GM23338 (cell line): ENCODE measurements at regions not wholly inside any gene's neighbourhood (a gene's known extent, or its start where the extent isn't known, plus 50 kb on each side); places are given as distances from the start of the nearest gene placed in this dataset.

Source experiments
- ATAC-seq: fragments of 200-7000 bp; cut with Tn5 transposase; 3 replicates; pipeline ENCODE4 v1.9.1; 2020
- DNase-seq: peaks from one replicate; pipeline ENCODE4 v3.0.0-alpha.2; 2015; ENCODE audit warnings: low spot score
- H2AFZ ChIP-seq: fragments of 200-600 bp; sonication (generic); 2 replicates; pipeline ENCODE4 v1.8.0; 2016; ENCODE audit warnings: antibody characterized with exemption, mild to moderate bottlenecking, moderate library complexity
- H3F3A ChIP-seq: fragments of 200-600 bp; sonication (generic); replicated peaks from 2 replicates; pipeline ENCODE4 v1.8.0; 2017; ENCODE audit warnings: antibody characterized with exemption, mixed run types, low read depth
- H3K27ac ChIP-seq: fragments of 200-600 bp; sonication (generic); 2 replicates; pipeline ENCODE4 v1.6.1; 2016; ENCODE audit warnings: low read depth
- H3K27me3 ChIP-seq: fragments of 200-600 bp; sonication (generic); 2 replicates; pipeline ENCODE4 v1.8.0; 2016; ENCODE audit warnings: mild to moderate bottlenecking, mixed run types, moderate library complexity; ENCODE audit not compliant: insufficient read depth
- H3K36me3 ChIP-seq: fragments of 200-600 bp; sonication (generic); 2 replicates; pipeline ENCODE4 v1.8.0; 2016; ENCODE audit warnings: mild to moderate bottlenecking; ENCODE audit not compliant: insufficient read depth
- H3K4me1 ChIP-seq: fragments of 200-600 bp; sonication (generic); 2 replicates; pipeline ENCODE4 v1.8.0; 2016; ENCODE audit warnings: mild to moderate bottlenecking, moderate library complexity; ENCODE audit not compliant: insufficient read depth
- H3K4me2 ChIP-seq: fragments of 200-600 bp; sonication (generic); 2 replicates; pipeline ENCODE4 v1.7.1; 2017; ENCODE audit warnings: mixed run types
- H3K4me3 ChIP-seq: fragments of 200-600 bp; sonication (generic); 2 replicates; pipeline ENCODE4 v1.6.1; 2016; ENCODE audit warnings: mixed run types
- H3K79me2 ChIP-seq: fragments of 200-600 bp; sonication (generic); replicated peaks from 2 replicates; pipeline ENCODE4 v1.8.0; 2017; ENCODE audit warnings: mild to moderate bottlenecking; ENCODE audit not compliant: insufficient read depth
- H3K9me2 ChIP-seq: fragments of 200-600 bp; sonication (generic); 2 replicates; pipeline ENCODE4 v1.8.0; 2017; ENCODE audit not compliant: insufficient read depth
- H4K20me1 ChIP-seq: fragments of 200-600 bp; sonication (generic); replicated peaks from 2 replicates; pipeline ENCODE4 v1.8.0; 2017; ENCODE audit warnings: mild to moderate bottlenecking; ENCODE audit not compliant: insufficient read depth
- H3K27ac Mint-ChIP-seq: 2 replicates; pipeline ENCODE4 v1.8.0; 2020; ENCODE audit warnings: inconsistent platforms, mild to moderate bottlenecking, moderate library complexity, mixed read lengths
- H3K27me3 Mint-ChIP-seq: 3 replicates; pipeline ENCODE4 v1.8.0; 2022; ENCODE audit warnings: low read depth, mild to moderate bottlenecking, moderate library complexity, mixed read lengths, inconsistent platforms; ENCODE audit not compliant: insufficient read depth, poor library complexity
- H3K36me3 Mint-ChIP-seq: 3 replicates; pipeline ENCODE4 v1.8.0; 2021; ENCODE audit warnings: low read depth, mild to moderate bottlenecking, inconsistent platforms, moderate library complexity, mixed read lengths
- H3K4me1 Mint-ChIP-seq: 3 replicates; pipeline ENCODE4 v1.8.0; 2020; ENCODE audit warnings: mild to moderate bottlenecking, inconsistent platforms, mixed read lengths
- H3K4me3 Mint-ChIP-seq: 3 replicates; pipeline ENCODE4 v1.8.0; 2021; ENCODE audit warnings: moderate library complexity, mild to moderate bottlenecking, inconsistent platforms, mixed read lengths
- H3K9me3 Mint-ChIP-seq: 3 replicates; pipeline ENCODE4 v1.8.0; 2020; ENCODE audit warnings: moderate library complexity, mild to moderate bottlenecking, inconsistent platforms, mixed read lengths
- CREB1 ChIP-seq: fragments of 250-450 bp; sonication (Bioruptor Pico); IDR thresholded peaks from 2 replicates; pipeline ENCODE4 v1.5.0; 2020; ENCODE audit warnings: low read depth, mild to moderate bottlenecking, moderate library complexity
- CTCF ChIP-seq, 2 experiments: fragments of 200-600 bp in 1 of 2; sonication (generic) in 1 of 2; conservative IDR thresholded peaks; 2 replicates each; pipeline versions ENCODE4 v1.5.1 to v1.6.1; 2016 to 2017; ENCODE audit warnings: antibody characterized with exemption in 2 of 2, low read depth in 2 of 2, mild to moderate bottlenecking in 2 of 2, moderate library complexity in 1 of 2
- ETS1 ChIP-seq: IDR thresholded peaks from 2 replicates; pipeline ENCODE4 v1.6.1; 2016; ENCODE audit warnings: antibody characterized with exemption
- EZH2 ChIP-seq: fragments of 200-600 bp; sonication (generic); IDR thresholded peaks from one replicate; pipeline ENCODE4 v1.8.0; 2017; ENCODE audit warnings: antibody characterized with exemption, mild to moderate bottlenecking, low read depth; ENCODE audit not compliant: unreplicated experiment
- EZH2phosphoT487 ChIP-seq: fragments of 200-600 bp; sonication (generic); IDR thresholded peaks from one replicate; pipeline ENCODE4 v1.8.1; 2018; ENCODE audit warnings: antibody characterized with exemption; ENCODE audit not compliant: unreplicated experiment
- JUNB ChIP-seq: IDR thresholded peaks from one replicate; pipeline ENCODE4 v1.6.1; 2016; ENCODE audit warnings: antibody characterized with exemption; ENCODE audit not compliant: unreplicated experiment
- NANOG ChIP-seq: IDR thresholded peaks from 2 replicates; pipeline ENCODE4 v1.6.1; 2016; ENCODE audit warnings: antibody characterized with exemption, borderline replicate concordance
- POLR2AphosphoS5 ChIP-seq: IDR thresholded peaks from 2 replicates; pipeline ENCODE4 v1.6.1; 2016; ENCODE audit warnings: antibody characterized with exemption, low read depth
- REST ChIP-seq: IDR thresholded peaks from one replicate; pipeline ENCODE4 v1.6.1; 2018; ENCODE audit warnings: antibody characterized with exemption; ENCODE audit not compliant: unreplicated experiment
- STAT1 ChIP-seq: IDR thresholded peaks from one replicate; pipeline ENCODE4 v1.6.1; 2016; ENCODE audit warnings: antibody characterized with exemption; ENCODE audit not compliant: unreplicated experiment
- ZNF114 ChIP-seq: fragments of 250-450 bp; sonication (Bioruptor Pico); IDR thresholded peaks from 2 replicates; pipeline ENCODE4 v1.5.0; 2020; ENCODE audit warnings: mild to moderate bottlenecking, moderate library complexity
- ZNF331 ChIP-seq: fragments of 250-450 bp; sonication (Bioruptor Pico); IDR thresholded peaks from 2 replicates; pipeline ENCODE4 v1.5.0; 2020; ENCODE audit warnings: low read depth, mild to moderate bottlenecking, moderate library complexity
- ZNF462 ChIP-seq: fragments of 250-450 bp; sonication (Bioruptor Pico); IDR thresholded peaks from 2 replicates; pipeline ENCODE4 v1.5.0; 2020; ENCODE audit warnings: mild to moderate bottlenecking, moderate library complexity

GRCh38 chr1:95770581-95770980, 536.6 kb downstream of the RWDD3 start:
- no peak overlapping the region for H3K4me2 ChIP-seq
- Mint-ChIP-seq H3K36me3 (no peaks in the 10 kb centered on the region), H3K27ac (no peak overlapping the region), H3K27me3 (peaks cover 2% of the 10 kb centered on the region), H3K9me3 (no peaks in the 10 kb centered on the region; the same call in 2 of the 3 replicates), H3K4me1 (no peaks in the 10 kb centered on the region), H3K4me3 (no peak overlapping the region)
- no peak overlapping the region for H3K27ac ChIP-seq
- H3K27me3 ChIP-seq: no peaks in the 10 kb centered on the region
- H2AFZ ChIP-seq: peak overlapping the region; percentile 56; the same call in 1 of the 2 replicates
- H4K20me1 ChIP-seq: no peaks in the 10 kb centered on the region
- no peaks in the 10 kb centered on the region for H3K79me2 ChIP-seq
- TF ChIP-seq STAT1 (no peak), CREB1 (CRISPR knock-in tag) (no peak), POLR2AphosphoS5 (no peak), REST (no peak), ZNF462 (no peak), ETS1 (no peak), JUNB (no peak), ZNF114 (CRISPR knock-in tag) (no peak), NANOG (no peak), CTCF (conservative IDR thresholded peaks at IDR 0.05; ENCODE audit: low read depth in 2 of 2) (no peak), EZH2phosphoT487 (no peak), ZNF331 (CRISPR knock-in tag) (no peak), EZH2 (no peak)
- H3K4me1 ChIP-seq: no peaks in the 10 kb centered on the region
- H3F3A ChIP-seq: no peaks in the 10 kb centered on the region
- ATAC-seq: no peak
- H3K4me3 ChIP-seq: no peak overlapping the region
- no peaks in the 10 kb centered on the region for H3K36me3 ChIP-seq
- DNase-seq: no peak
- H3K9me2 ChIP-seq: peaks cover 16% of the 10 kb centered on the region
